GM13977 (cell line): ENCODE measurements at regions not wholly inside any gene's neighbourhood (a gene's known extent, or its start where the extent isn't known, plus 50 kb on each side); places are given as distances from the start of the nearest gene placed in this dataset.

Source experiments
- DNase-seq: peaks from one replicate; pipeline ENCODE4 v3.0.0; 2012; ENCODE audit warnings: low spot score
- CTCF ChIP-seq: IDR thresholded peaks from 2 replicates; pipeline ENCODE4 v1.5.1; 2012; ENCODE audit warnings: mild to moderate bottlenecking, control low read depth; ENCODE audit not compliant: insufficient read depth; ENCODE audit errors: extremely low read depth, missing control alignments
- in situ Hi-C: fragments of 300-500 bp; cut with MboI; formaldehyde crosslinking; loops from one replicate; pipeline ENCODE4 v1.12.0; 2022; ENCODE audit warnings: low sequenced_read_pairs, low pct_unique_long_range_greater_than_20kb, mixed read lengths, inconsistent platforms; ENCODE audit not compliant: unreplicated experiment

GRCh38 chr20:50242548-50242862 lies 51.9 kb downstream of the CEBPB start:
- TF ChIP-seq CTCF, result no peak
- no peak for DNase-seq

GRCh38 chr20:50242863-50243609 lies 52.4 kb downstream of the CEBPB start:
- no peak for DNase-seq
- in situ Hi-C loops, result no loop called here
- no peak for TF ChIP-seq CTCF

More at GRCh38 chr20:50242548-50242862, 51.9 kb downstream of the CEBPB start:
- in situ Hi-C loops, result no loop called here

GRCh38 chr20:50243610-50244351 lies 53.2 kb downstream of the CEBPB start:
- in situ Hi-C loops, result no loop called here
- DNase-seq, result no peak
- TF ChIP-seq CTCF, result no peak

- no peak for TF ChIP-seq CTCF
- in situ Hi-C loops, result no loop called here
- DNase-seq, result no peak
Observed at GRCh38 chr20:50244352-50245149, 53.9 kb downstream of the CEBPB start.

- no peak for TF ChIP-seq CTCF
- in situ Hi-C loops, result no loop called here
- no peak for DNase-seq
Observed at GRCh38 chr20:50245498-50246366, 55.1 kb downstream of the CEBPB start.
